ENCODE measurements at regions not wholly inside any gene's neighbourhood (a gene's known extent, or its start where the extent isn't known, plus 50 kb on each side); places are given as distances from the start of the nearest gene placed in this dataset.

DNA sequence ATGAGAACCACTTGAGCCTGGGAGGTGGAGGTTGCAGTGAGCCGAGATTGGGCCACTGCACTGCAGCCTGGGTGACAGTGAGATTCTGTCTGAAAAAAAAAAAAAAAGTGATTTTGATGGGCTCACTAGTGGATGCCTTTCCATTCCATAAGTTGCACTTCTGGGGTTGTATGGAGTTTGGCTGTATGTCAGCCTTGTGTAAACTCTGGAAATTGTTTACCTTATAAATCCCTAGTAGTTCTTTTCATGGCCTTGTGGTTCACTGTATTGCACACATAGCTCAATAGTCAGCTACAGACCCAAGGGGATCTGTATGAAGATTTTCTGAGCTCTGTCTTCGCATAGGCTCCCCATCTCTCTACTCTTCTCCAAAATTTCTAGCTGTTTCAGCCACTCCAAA is 131.9 kb downstream of the SOX11 start:
- Histone ChIP-seq H3F3A (ENCODE audit: insufficient read depth, low read length, poor library complexity, severe bottlenecking) (no peaks in the 10 kb centered on the region), H3K4me2 (ENCODE audit: low read length) (no peak overlapping the region), H2AFZ (ENCODE audit: low read depth, low read length) (no peak overlapping the region), H3K4me3 (ENCODE audit: low read length) (no peak overlapping the region), H3K79me2 (replicated peaks; ENCODE audit: insufficient read depth, low read length) (no peaks in the 10 kb centered on the region), H3K27ac (ENCODE audit: low read length) (no peak overlapping the region), H3K27me3 (ENCODE audit: insufficient read depth, low read depth, low read length) (no peaks in the 10 kb centered on the region), H3K9me2 (ENCODE audit: insufficient read depth, low read length) (no peaks in the 10 kb centered on the region), H3K36me3 (ENCODE audit: insufficient read depth, low read length) (no peaks in the 10 kb centered on the region), H3K9ac (ENCODE audit: low read length) (no peak overlapping the region), H3K9me3 (ENCODE audit: low read length) (peaks cover 4% of the 10 kb centered on the region), H4K20me1 (ENCODE audit: insufficient read depth) (no peaks in the 10 kb centered on the region)
- no peak for TF ChIP-seq TAF1 (IDR thresholded peaks at IDR 0.05; ENCODE audit: low read depth)
- TF ChIP-seq RAD21 (conservative IDR thresholded peaks at IDR 0.05) = no peak
- TF ChIP-seq, protein P1, sequence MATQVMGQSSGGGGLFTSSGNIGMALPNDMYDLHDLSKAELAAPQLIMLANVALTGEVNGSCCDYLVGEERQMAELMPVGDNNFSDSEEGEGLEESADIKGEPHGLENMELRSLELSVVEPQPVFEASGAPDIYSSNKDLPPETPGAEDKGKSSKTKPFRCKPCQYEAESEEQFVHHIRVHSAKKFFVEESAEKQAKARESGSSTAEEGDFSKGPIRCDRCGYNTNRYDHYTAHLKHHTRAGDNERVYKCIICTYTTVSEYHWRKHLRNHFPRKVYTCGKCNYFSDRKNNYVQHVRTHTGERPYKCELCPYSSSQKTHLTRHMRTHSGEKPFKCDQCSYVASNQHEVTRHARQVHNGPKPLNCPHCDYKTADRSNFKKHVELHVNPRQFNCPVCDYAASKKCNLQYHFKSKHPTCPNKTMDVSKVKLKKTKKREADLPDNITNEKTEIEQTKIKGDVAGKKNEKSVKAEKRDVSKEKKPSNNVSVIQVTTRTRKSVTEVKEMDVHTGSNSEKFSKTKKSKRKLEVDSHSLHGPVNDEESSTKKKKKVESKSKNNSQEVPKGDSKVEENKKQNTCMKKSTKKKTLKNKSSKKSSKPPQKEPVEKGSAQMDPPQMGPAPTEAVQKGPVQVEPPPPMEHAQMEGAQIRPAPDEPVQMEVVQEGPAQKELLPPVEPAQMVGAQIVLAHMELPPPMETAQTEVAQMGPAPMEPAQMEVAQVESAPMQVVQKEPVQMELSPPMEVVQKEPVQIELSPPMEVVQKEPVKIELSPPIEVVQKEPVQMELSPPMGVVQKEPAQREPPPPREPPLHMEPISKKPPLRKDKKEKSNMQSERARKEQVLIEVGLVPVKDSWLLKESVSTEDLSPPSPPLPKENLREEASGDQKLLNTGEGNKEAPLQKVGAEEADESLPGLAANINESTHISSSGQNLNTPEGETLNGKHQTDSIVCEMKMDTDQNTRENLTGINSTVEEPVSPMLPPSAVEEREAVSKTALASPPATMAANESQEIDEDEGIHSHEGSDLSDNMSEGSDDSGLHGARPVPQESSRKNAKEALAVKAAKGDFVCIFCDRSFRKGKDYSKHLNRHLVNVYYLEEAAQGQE (IDR thresholded peaks at IDR 0.05; ENCODE audit: borderline replicate concordance) = no peak
- TF ChIP-seq, protein P2, sequence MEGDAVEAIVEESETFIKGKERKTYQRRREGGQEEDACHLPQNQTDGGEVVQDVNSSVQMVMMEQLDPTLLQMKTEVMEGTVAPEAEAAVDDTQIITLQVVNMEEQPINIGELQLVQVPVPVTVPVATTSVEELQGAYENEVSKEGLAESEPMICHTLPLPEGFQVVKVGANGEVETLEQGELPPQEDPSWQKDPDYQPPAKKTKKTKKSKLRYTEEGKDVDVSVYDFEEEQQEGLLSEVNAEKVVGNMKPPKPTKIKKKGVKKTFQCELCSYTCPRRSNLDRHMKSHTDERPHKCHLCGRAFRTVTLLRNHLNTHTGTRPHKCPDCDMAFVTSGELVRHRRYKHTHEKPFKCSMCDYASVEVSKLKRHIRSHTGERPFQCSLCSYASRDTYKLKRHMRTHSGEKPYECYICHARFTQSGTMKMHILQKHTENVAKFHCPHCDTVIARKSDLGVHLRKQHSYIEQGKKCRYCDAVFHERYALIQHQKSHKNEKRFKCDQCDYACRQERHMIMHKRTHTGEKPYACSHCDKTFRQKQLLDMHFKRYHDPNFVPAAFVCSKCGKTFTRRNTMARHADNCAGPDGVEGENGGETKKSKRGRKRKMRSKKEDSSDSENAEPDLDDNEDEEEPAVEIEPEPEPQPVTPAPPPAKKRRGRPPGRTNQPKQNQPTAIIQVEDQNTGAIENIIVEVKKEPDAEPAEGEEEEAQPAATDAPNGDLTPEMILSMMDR (IDR thresholded peaks at IDR 0.05; ENCODE audit: poor library complexity, severe bottlenecking) = no peak
- TF ChIP-seq MXI1 (conservative IDR thresholded peaks at IDR 0.05; ENCODE audit: poor library complexity, severe bottlenecking) = no peak
- TF ChIP-seq SMC3 (conservative IDR thresholded peaks at IDR 0.05; ENCODE audit: poor library complexity) = no peak
- TF ChIP-seq POLR2AphosphoS5 (IDR thresholded peaks at IDR 0.05) = no peak
- TF ChIP-seq EZH2 (IDR thresholded peaks at IDR 0.05; ENCODE audit: borderline replicate concordance, insufficient read depth, low read length, poor library complexity, severe bottlenecking) = no peak
- no peak for TF ChIP-seq EP300 (conservative IDR thresholded peaks at IDR 0.05; ENCODE audit: poor library complexity, severe bottlenecking)

- Histone ChIP-seq H3F3A (ENCODE audit: insufficient read depth, low read length, poor library complexity, severe bottlenecking) (no peaks in the 10 kb centered on the region), H3K79me2 (replicated peaks; ENCODE audit: insufficient read depth, low read length) (no peaks in the 10 kb centered on the region), H3K36me3 (ENCODE audit: insufficient read depth, low read length) (no peaks in the 10 kb centered on the region), H3K9me2 (ENCODE audit: insufficient read depth, low read length) (no peaks in the 10 kb centered on the region), H3K9ac (ENCODE audit: low read length) (no peak overlapping the region), H3K27ac (ENCODE audit: low read length) (no peak overlapping the region), H3K4me2 (ENCODE audit: low read length) (no peak overlapping the region), H3K9me3 (ENCODE audit: low read length) (peaks cover 4% of the 10 kb centered on the region), H3K27me3 (ENCODE audit: insufficient read depth, low read depth, low read length) (no peaks in the 10 kb centered on the region), H3K4me3 (ENCODE audit: low read length) (no peak overlapping the region), H2AFZ (ENCODE audit: low read depth, low read length) (no peak overlapping the region), H4K20me1 (ENCODE audit: insufficient read depth) (no peaks in the 10 kb centered on the region)
- TF ChIP-seq EP300 (conservative IDR thresholded peaks at IDR 0.05; ENCODE audit: poor library complexity, severe bottlenecking) = no peak
- no peak for TF ChIP-seq RAD21 (conservative IDR thresholded peaks at IDR 0.05)
- TF ChIP-seq, protein P2 (IDR thresholded peaks at IDR 0.05; ENCODE audit: poor library complexity, severe bottlenecking) = no peak
- no peak for TF ChIP-seq SMC3 (conservative IDR thresholded peaks at IDR 0.05; ENCODE audit: poor library complexity)
- no peak for TF ChIP-seq POLR2AphosphoS5 (IDR thresholded peaks at IDR 0.05)
- TF ChIP-seq MXI1 (conservative IDR thresholded peaks at IDR 0.05; ENCODE audit: poor library complexity, severe bottlenecking) = no peak
- no peak for TF ChIP-seq EZH2 (IDR thresholded peaks at IDR 0.05; ENCODE audit: borderline replicate concordance, insufficient read depth, low read length, poor library complexity, severe bottlenecking)
- no peak for TF ChIP-seq TAF1 (IDR thresholded peaks at IDR 0.05; ENCODE audit: low read depth)
- TF ChIP-seq, protein P1 (IDR thresholded peaks at IDR 0.05; ENCODE audit: borderline replicate concordance) = no peak
These were observed 133.5 kb downstream of the SOX11 start for GRCh38 chr2:5825686-5826085.

Measured in neural cell (in vitro differentiated cells).